ENCODE measurements at regions not wholly inside any gene's neighbourhood (a gene's known extent, or its start where the extent isn't known, plus 50 kb on each side); places are given as distances from the start of the nearest gene placed in this dataset.

GRCh38 chr11:81495699-81496292 lies 1237.9 kb downstream of the FAM181B start:
- Histone ChIP-seq H3K9me3 (no peaks in the 10 kb centered on the region), H3K27me3 (no peaks in the 10 kb centered on the region), H3K27ac (no peak overlapping the region), H3K4me3 (no peak overlapping the region), H3K36me3 (no peaks in the 10 kb centered on the region), H3K4me1 (no peaks in the 10 kb centered on the region)
- DNase-seq (no peak), ATAC-seq (ENCODE audit: low FRiP score in 2 of 2) (no peak)
- 84 to 85% methylated on average over 4 of the region's 4 CpGs for WGBS, 2 donors
- no peak for TF ChIP-seq CTCF (IDR thresholded peaks at IDR 0.05)
- no peak for TF ChIP-seq POLR2A (IDR thresholded peaks at IDR 0.05)
- TF ChIP-seq POLR2AphosphoS5 (IDR thresholded peaks at IDR 0.05), result no peak
- no peak for TF ChIP-seq EP300 (IDR thresholded peaks at IDR 0.05)

GRCh38 chr11:81494431-81494830 lies 1239.2 kb downstream of the FAM181B start:
- DNase-seq, result no peak
- Histone ChIP-seq H3K27ac (no peak overlapping the region), H3K27me3 (no peaks in the 10 kb centered on the region), H3K4me1 (no peaks in the 10 kb centered on the region), H3K36me3 (no peaks in the 10 kb centered on the region), H3K9me3 (no peaks in the 10 kb centered on the region), H3K4me3 (no peak overlapping the region)
- no peak for ATAC-seq (ENCODE audit: low FRiP score in 2 of 2)
- TF ChIP-seq CTCF (IDR thresholded peaks at IDR 0.05), result no peak
- no peak for TF ChIP-seq POLR2A (IDR thresholded peaks at IDR 0.05)
- TF ChIP-seq EP300 (IDR thresholded peaks at IDR 0.05), result no peak
- no peak for TF ChIP-seq POLR2AphosphoS5 (IDR thresholded peaks at IDR 0.05)

- H3K27ac ChIP-seq, result no peak overlapping the region
- H3K27me3 ChIP-seq, result no peaks in the 10 kb centered on the region
- DNase-seq (no peak), ATAC-seq (ENCODE audit: low FRiP score in 2 of 2) (no peak)
- TF ChIP-seq POLR2A (IDR thresholded peaks at IDR 0.05) (no peak), CTCF (IDR thresholded peaks at IDR 0.05) (no peak), POLR2AphosphoS5 (IDR thresholded peaks at IDR 0.05) (no peak), EP300 (IDR thresholded peaks at IDR 0.05) (no peak)
- no peaks in the 10 kb centered on the region for H3K4me1 ChIP-seq
- H3K4me3 ChIP-seq, result no peak overlapping the region
- 57 to 74% methylated on average over 1 of the region's 1 CpG for WGBS, 2 donors
- no peaks in the 10 kb centered on the region for H3K9me3 ChIP-seq
- no peaks in the 10 kb centered on the region for H3K36me3 ChIP-seq
Observed at GRCh38 chr11:81492923-81493445, 1240.7 kb downstream of the FAM181B start.

- H3K9me3 ChIP-seq, result no peaks in the 10 kb centered on the region
- H3K4me3 ChIP-seq, result no peak overlapping the region
- ATAC-seq (ENCODE audit: low FRiP score in 2 of 2) (no peak), DNase-seq (no peak)
- no peaks in the 10 kb centered on the region for H3K4me1 ChIP-seq
- H3K27ac ChIP-seq, result no peak overlapping the region
- no peak for TF ChIP-seq CTCF (IDR thresholded peaks at IDR 0.05)
- no peak for TF ChIP-seq EP300 (IDR thresholded peaks at IDR 0.05)
- no peak for TF ChIP-seq POLR2A (IDR thresholded peaks at IDR 0.05)
- TF ChIP-seq POLR2AphosphoS5 (IDR thresholded peaks at IDR 0.05), result no peak
- H3K36me3 ChIP-seq, result no peaks in the 10 kb centered on the region
- H3K27me3 ChIP-seq, result no peaks in the 10 kb centered on the region
- WGBS, 2 donors, result 49 to 65% methylated on average over 1 of the region's 1 CpG
Observed at GRCh38 chr11:81487109-81487508, 1246.6 kb downstream of the FAM181B start.

GRCh38 chr11:81484196-81484595 lies 1249.5 kb downstream of the FAM181B start:
- no peak overlapping the region for H3K4me3 ChIP-seq
- H3K4me1 ChIP-seq, result no peaks in the 10 kb centered on the region
- no peak overlapping the region for H3K27ac ChIP-seq
- H3K27me3 ChIP-seq, result no peaks in the 10 kb centered on the region
- DNase-seq (no peak), ATAC-seq (ENCODE audit: low FRiP score in 2 of 2) (no peak)
- TF ChIP-seq EP300 (IDR thresholded peaks at IDR 0.05) (no peak), CTCF (IDR thresholded peaks at IDR 0.05) (no peak), POLR2A (IDR thresholded peaks at IDR 0.05) (no peak), POLR2AphosphoS5 (IDR thresholded peaks at IDR 0.05) (no peak)
- no peaks in the 10 kb centered on the region for H3K36me3 ChIP-seq
- no peaks in the 10 kb centered on the region for H3K9me3 ChIP-seq
